ENCODE measurements at regions not wholly inside any gene's neighbourhood (a gene's known extent, or its start where the extent isn't known, plus 50 kb on each side); places are given as distances from the start of the nearest gene placed in this dataset.

DNA sequence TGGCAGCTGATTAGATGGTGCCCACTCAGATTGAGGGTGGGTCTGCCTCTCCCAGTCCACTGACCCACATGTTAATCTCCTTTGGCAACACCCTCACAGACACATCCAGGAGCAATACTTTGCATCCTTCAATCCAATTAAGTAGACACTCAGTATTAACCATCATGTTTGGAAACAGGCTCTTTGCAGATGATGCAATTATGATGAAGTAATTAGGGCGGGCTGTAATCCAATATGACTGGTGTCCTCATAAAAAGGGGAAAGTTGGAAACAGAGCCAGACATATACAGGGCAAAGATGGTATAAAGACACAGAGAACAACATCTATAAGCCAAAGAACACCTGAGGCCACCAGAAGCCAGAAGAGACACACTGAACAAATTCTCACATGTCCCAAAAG is 658.6 kb downstream of the CCSER2 start:
- TF ChIP-seq POLR2A (IDR thresholded peaks at IDR 0.05): no peak
- TF ChIP-seq, protein P1, sequence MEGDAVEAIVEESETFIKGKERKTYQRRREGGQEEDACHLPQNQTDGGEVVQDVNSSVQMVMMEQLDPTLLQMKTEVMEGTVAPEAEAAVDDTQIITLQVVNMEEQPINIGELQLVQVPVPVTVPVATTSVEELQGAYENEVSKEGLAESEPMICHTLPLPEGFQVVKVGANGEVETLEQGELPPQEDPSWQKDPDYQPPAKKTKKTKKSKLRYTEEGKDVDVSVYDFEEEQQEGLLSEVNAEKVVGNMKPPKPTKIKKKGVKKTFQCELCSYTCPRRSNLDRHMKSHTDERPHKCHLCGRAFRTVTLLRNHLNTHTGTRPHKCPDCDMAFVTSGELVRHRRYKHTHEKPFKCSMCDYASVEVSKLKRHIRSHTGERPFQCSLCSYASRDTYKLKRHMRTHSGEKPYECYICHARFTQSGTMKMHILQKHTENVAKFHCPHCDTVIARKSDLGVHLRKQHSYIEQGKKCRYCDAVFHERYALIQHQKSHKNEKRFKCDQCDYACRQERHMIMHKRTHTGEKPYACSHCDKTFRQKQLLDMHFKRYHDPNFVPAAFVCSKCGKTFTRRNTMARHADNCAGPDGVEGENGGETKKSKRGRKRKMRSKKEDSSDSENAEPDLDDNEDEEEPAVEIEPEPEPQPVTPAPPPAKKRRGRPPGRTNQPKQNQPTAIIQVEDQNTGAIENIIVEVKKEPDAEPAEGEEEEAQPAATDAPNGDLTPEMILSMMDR (IDR thresholded peaks at IDR 0.05): no peak

Measured in transverse colon (tissue), 3 donors.